IMR-90 (cell line): ENCODE measurements at regions not wholly inside any gene's neighbourhood (a gene's known extent, or its start where the extent isn't known, plus 50 kb on each side); places are given as distances from the start of the nearest gene placed in this dataset.

Source experiments
- ATAC-seq: fragments of 200-7000 bp; cut with Tn5 transposase; 2 replicates; pipeline ENCODE4 v1.9.1; 2020; ENCODE audit warnings: low read depth, mild to moderate bottlenecking, moderate library complexity
- BruUV-seq: library from RNA; stranded (reverse); fragments of 400-500 nt; replicated peaks from 2 replicates; lab custom pipeline; 2021; lab: Mats Ljungman, UMichigan
- CTCF ChIA-PET: fragments of 300-600 bp; formaldehyde crosslinking; extraction: SDS; loops from one replicate; lab custom pipeline; 2021; ENCODE audit warnings: antibody characterized with exemption; lab: Yijun Ruan, JAX
- POLR2A ChIA-PET: fragments of 300-600 bp; sonication (Branson Sonifier 250); formaldehyde crosslinking; loops from one replicate; lab custom pipeline; 2022; ENCODE audit warnings: antibody characterized with exemption; ENCODE audit not compliant: unreplicated experiment; lab: Charles Lee
- DNase-seq: peaks from one replicate; pipeline ENCODE4 v3.0.0; 2013
- H2AFZ ChIP-seq: replicated peaks from 2 replicates; pipeline ENCODE3; 2013; ENCODE audit warnings: low read length, mild to moderate bottlenecking; ENCODE audit not compliant: poor library complexity
- H2AK5ac ChIP-seq: 2 replicates; pipeline ENCODE4 v1.6.1; 2013; ENCODE audit warnings: low read depth, low read length, inconsistent platforms
- H2AK9ac ChIP-seq: replicated peaks from 2 replicates; pipeline ENCODE3; 2013; ENCODE audit warnings: mild to moderate bottlenecking, low read depth, low read length, moderate library complexity; ENCODE audit not compliant: poor library complexity
- H2BK120ac ChIP-seq: 2 replicates; pipeline ENCODE4 v1.6.1; 2013; ENCODE audit warnings: low read depth, low read length, inconsistent platforms
- H2BK15ac ChIP-seq: 3 replicates; pipeline ENCODE4 v1.6.1; 2013; ENCODE audit warnings: low read depth, low read length, inconsistent platforms
- H2BK20ac ChIP-seq: 2 replicates; pipeline ENCODE4 v1.6.1; 2013; ENCODE audit warnings: low read depth, mild to moderate bottlenecking, inconsistent platforms, low read length, moderate library complexity
- H2BK5ac ChIP-seq: 2 replicates; pipeline ENCODE4 v1.6.1; 2013; ENCODE audit warnings: mild to moderate bottlenecking, low read depth, low read length, inconsistent platforms; ENCODE audit not compliant: poor library complexity, severe bottlenecking
- H3K14ac ChIP-seq: replicated peaks from 2 replicates; pipeline ENCODE4 v1.6.1; 2013; ENCODE audit warnings: low read depth, low read length, inconsistent platforms
- H3K18ac ChIP-seq: 2 replicates; pipeline ENCODE4 v1.6.1; 2013; ENCODE audit warnings: low read depth, low read length, control low read depth
- H3K23ac ChIP-seq: 2 replicates; pipeline ENCODE4 v1.6.1; 2013; ENCODE audit warnings: low read depth, low read length, inconsistent platforms
- H3K27ac ChIP-seq: 2 replicates; pipeline ENCODE4 v1.5.1; 2013; ENCODE audit warnings: mild to moderate bottlenecking, control low read depth, low read length; ENCODE audit not compliant: insufficient read depth
- H3K27me3 ChIP-seq: 2 replicates; pipeline ENCODE4 v1.6.1; 2013; ENCODE audit warnings: low read length; ENCODE audit not compliant: control insufficient read depth, insufficient read depth
- H3K36me3 ChIP-seq: 2 replicates; pipeline ENCODE4 v1.6.1; 2013; ENCODE audit warnings: low read length, mixed read lengths; ENCODE audit not compliant: control insufficient read depth, insufficient read depth
- H3K4ac ChIP-seq: 2 replicates; pipeline ENCODE4 v1.6.1; 2013; ENCODE audit warnings: low read depth, low read length, inconsistent platforms
- H3K4me1 ChIP-seq: 2 replicates; pipeline ENCODE4 v1.6.1; 2013; ENCODE audit warnings: low read length, mixed read lengths; ENCODE audit not compliant: control insufficient read depth, insufficient read depth
- H3K4me2 ChIP-seq: 2 replicates; pipeline ENCODE4 v1.6.1; 2013; ENCODE audit warnings: low read depth, mild to moderate bottlenecking, control low read depth, low read length, moderate library complexity
- H3K4me3 ChIP-seq: 2 replicates; pipeline ENCODE4 v1.5.1; 2013; ENCODE audit warnings: low read depth, mild to moderate bottlenecking, control low read depth, low read length, moderate library complexity; ENCODE audit not compliant: insufficient read depth
- H3K56ac ChIP-seq: 2 replicates; pipeline ENCODE4 v1.6.1; 2013; ENCODE audit warnings: low read length, inconsistent platforms; ENCODE audit not compliant: insufficient read depth; ENCODE audit errors: extremely low read depth
- H3K79me1 ChIP-seq, 2 experiments: 2 replicates each; pipeline ENCODE4 v1.6.1; 2013; ENCODE audit warnings: low read length in 2 of 2, inconsistent platforms in 1 of 2, low read depth in 1 of 2
- H3K9ac ChIP-seq: 2 replicates; pipeline ENCODE4 v1.6.1; 2013; ENCODE audit warnings: low read depth, low read length, control low read depth
- H3K9me1 ChIP-seq: 2 replicates; pipeline ENCODE4 v1.6.1; 2013; ENCODE audit warnings: low read length, inconsistent platforms; ENCODE audit not compliant: insufficient read depth
- H3K9me3 ChIP-seq: 2 replicates; pipeline ENCODE4 v1.6.1; 2013; ENCODE audit warnings: low read length; ENCODE audit not compliant: control insufficient read depth, insufficient read depth
- H4K20me1 ChIP-seq: 2 replicates; pipeline ENCODE4 v1.6.1; 2013; ENCODE audit warnings: low read length, inconsistent platforms; ENCODE audit not compliant: insufficient read depth
- H4K5ac ChIP-seq: 2 replicates; pipeline ENCODE4 v1.6.1; 2013; ENCODE audit warnings: mild to moderate bottlenecking, low read depth, low read length, control low read depth
- H4K8ac ChIP-seq, 2 experiments: 2 replicates each; pipeline ENCODE4 v1.6.1; 2013; ENCODE audit warnings: low read depth in 2 of 2, low read length in 2 of 2, control low read depth in 1 of 2, inconsistent platforms in 1 of 2
- H4K91ac ChIP-seq: 2 replicates; pipeline ENCODE4 v1.6.1; 2013; ENCODE audit warnings: low read depth, low read length, inconsistent platforms; ENCODE audit not compliant: insufficient read depth
- CEBPB ChIP-seq: IDR thresholded peaks from 2 replicates; pipeline ENCODE4 v1.6.1; 2012; ENCODE audit warnings: low read depth, low read length, improper control_type of control experiment
- MAFK ChIP-seq: IDR thresholded peaks from 2 replicates; pipeline ENCODE4 v1.6.1; 2012; ENCODE audit warnings: low read depth, low read length, improper control_type of control experiment
- MAZ ChIP-seq: IDR thresholded peaks from 2 replicates; pipeline ENCODE4 v1.6.1; 2012; ENCODE audit warnings: low read depth, mild to moderate bottlenecking, low read length, improper control_type of control experiment, moderate library complexity, borderline replicate concordance
- RAD21 ChIP-seq: IDR thresholded peaks from 2 replicates; pipeline ENCODE4 v1.6.1; 2012; ENCODE audit warnings: low read length, improper control_type of control experiment
- RCOR1 ChIP-seq: IDR thresholded peaks from 2 replicates; pipeline ENCODE4 v1.6.1; 2012; ENCODE audit warnings: mild to moderate bottlenecking, low read length, improper control_type of control experiment; ENCODE audit not compliant: insufficient replicate concordance
- SMC3 ChIP-seq: fragments of 150-350 bp; IDR thresholded peaks from 2 replicates; pipeline ENCODE4 v1.6.1; 2016; ENCODE audit warnings: low read depth, mild to moderate bottlenecking, antibody characterized with exemption, low read length, moderate library complexity
- WGBS, 2 experiments: methylation state at CpG; one replicate each; pipeline versions ENCODE4 v1.1.5 to v1.1.7; 2013; ENCODE audit warnings: missing lambda C conversion rate in 2 of 2; ENCODE audit not compliant: insufficient read length in 1 of 2; ENCODE audit errors: extremely low coverage in 2 of 2; 5-methylcytosine and 5-hydroxymethylcytosine counted together
- dilution Hi-C: fragments of 300-500 bp; cut with HindIII; formaldehyde crosslinking; loops from one replicate; pipeline ENCODE4 v1.14.3; 2018; ENCODE audit warnings: low sequenced_read_pairs; ENCODE audit not compliant: unreplicated experiment
- in situ Hi-C: fragments of 300-500 bp; cut with MboI; formaldehyde crosslinking; loops from 3 replicates; pipeline ENCODE4 v1.14.3; 2019; ENCODE audit warnings: low sequenced_read_pairs, inconsistent platforms, mixed read lengths
- intact Hi-C: fragments of 100-400 bp; cut with micrococcal nuclease; formaldehyde crosslinking; loops from 2 replicates; pipeline ENCODE4 v1.10.0; 2022
- TF ChIP-seq, protein P1 (sequence below): fragments of 150-350 bp; IDR thresholded peaks from 2 replicates; pipeline ENCODE4 v1.6.1; 2017; ENCODE audit warnings: mild to moderate bottlenecking, antibody characterized with exemption, low read length, low read depth

DNA sequence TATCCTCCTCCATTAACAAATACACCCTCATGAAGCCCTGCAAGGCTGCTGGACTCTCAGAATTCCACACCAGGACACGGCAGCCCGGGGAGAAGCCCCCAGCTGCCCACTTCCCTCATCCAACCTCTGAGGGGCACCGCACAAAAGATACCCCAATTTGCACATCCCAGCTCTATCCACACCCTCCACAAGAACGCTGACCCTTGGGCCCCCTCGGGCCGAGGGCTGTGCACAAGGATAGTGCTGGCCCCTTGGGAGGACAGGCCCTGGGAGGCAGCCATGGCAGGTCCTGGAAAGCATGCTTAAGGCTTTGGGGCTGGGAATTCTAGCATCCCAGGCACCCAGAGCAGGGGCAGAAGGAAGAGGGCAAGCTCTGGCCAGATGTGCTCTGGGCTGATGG lies 77.4 kb upstream of the PRNP start:
- no peak overlapping the region for H2AFZ ChIP-seq
- no peak overlapping the region for H2AK9ac ChIP-seq
- peaks cover 4% of the 10 kb centered on the region; the same call in 1 of the 2 replicates for H3K4me1 ChIP-seq
- dilution Hi-C loops: no loop called here
- H3K27me3 ChIP-seq: peaks cover 7% of the 10 kb centered on the region
- H3K56ac ChIP-seq: no peak overlapping the region
- no peak overlapping the region for H4K8ac ChIP-seq
- H3K79me1 ChIP-seq: no peaks in the 10 kb centered on the region
- no peak overlapping the region for H4K5ac ChIP-seq
- H3K9me3 ChIP-seq: no peaks in the 10 kb centered on the region
- H4K91ac ChIP-seq: no peak overlapping the region
- no peak overlapping the region for H2AK5ac ChIP-seq
- H3K23ac ChIP-seq: no peak overlapping the region
- intact Hi-C loops: loop anchor here (5.0 kb wide), 2 partner anchors 343 to 583 kb away; no protein-coding TSS in a partner anchor
- no peak overlapping the region for H3K4ac ChIP-seq
- H2BK120ac ChIP-seq: no peak overlapping the region
- no peak overlapping the region for H3K4me3 ChIP-seq
- H3K9me1 ChIP-seq: no peaks in the 10 kb centered on the region; the same call in 1 of the 2 replicates
- WGBS, 2 experiments: 80% methylated on average over 1 of the region's 6 CpGs; no CpG with 5 or more reads in 1 of the 2 experiments
- H3K14ac ChIP-seq: no peak overlapping the region
- no peak overlapping the region for H3K9ac ChIP-seq
- ATAC-seq (no peak), DNase-seq (no peak)
- no peaks in the 10 kb centered on the region for H4K20me1 ChIP-seq
- no peak overlapping the region for H2BK5ac ChIP-seq
- POLR2A ChIA-PET: no interaction called here
- no peak overlapping the region for H3K18ac ChIP-seq
- CTCF ChIA-PET: interaction anchor here (1.1 to 1.4 kb wide), 2 partner anchors 106 to 111 kb away, joined by 3 to 4 read pairs; no protein-coding TSS in a partner anchor
- H3K27ac ChIP-seq: no peak overlapping the region
- TF ChIP-seq SMC3: no peak
- no peak for TF ChIP-seq MAFK
- no peak for TF ChIP-seq CEBPB
- TF ChIP-seq MAZ: no peak
- TF ChIP-seq, protein P1, sequence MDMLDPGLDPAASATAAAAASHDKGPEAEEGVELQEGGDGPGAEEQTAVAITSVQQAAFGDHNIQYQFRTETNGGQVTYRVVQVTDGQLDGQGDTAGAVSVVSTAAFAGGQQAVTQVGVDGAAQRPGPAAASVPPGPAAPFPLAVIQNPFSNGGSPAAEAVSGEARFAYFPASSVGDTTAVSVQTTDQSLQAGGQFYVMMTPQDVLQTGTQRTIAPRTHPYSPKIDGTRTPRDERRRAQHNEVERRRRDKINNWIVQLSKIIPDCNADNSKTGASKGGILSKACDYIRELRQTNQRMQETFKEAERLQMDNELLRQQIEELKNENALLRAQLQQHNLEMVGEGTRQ: no peak
- no peak for TF ChIP-seq RAD21
- TF ChIP-seq RCOR1: no peak
- H2BK15ac ChIP-seq: no peak overlapping the region
- no peak overlapping the region for H3K4me2 ChIP-seq
- H3K36me3 ChIP-seq: no peaks in the 10 kb centered on the region
- H2BK20ac ChIP-seq: no peak overlapping the region
- in situ Hi-C loops: loop anchor here (5.0 to 25.0 kb wide), 2 partner anchors 108 to 353 kb away; no protein-coding TSS in a partner anchor
- no TSS peak for BruUV-seq
